Adrenal gland (tissue), 5 donors: ENCODE measurements at regions not wholly inside any gene's neighbourhood (a gene's known extent, or its start where the extent isn't known, plus 50 kb on each side); places are given as distances from the start of the nearest gene placed in this dataset.

ENCODE experiments used
- CTCF ChIP-seq, 6 experiments: fragments of 450-650 bp in 4 of 6; fragments of 200-600 bp in 2 of 6; sonication (generic) in 1 of 6; IDR thresholded peaks; 1 replicate in 5 of 6; 2 replicates in 1 of 6; pipeline versions ENCODE4 v1.5.1 to v1.8.0; 2016 to 2021; ENCODE audit warnings: antibody characterized with exemption in 6 of 6, mild to moderate bottlenecking in 2 of 6, moderate library complexity in 1 of 6
- POLR2A ChIP-seq, 2 donors: fragments of 450-650 bp; IDR thresholded peaks; one replicate each; pipeline ENCODE4 v1.6.1; 2017; ENCODE audit warnings: antibody characterized with exemption in 2 of 2, mild to moderate bottlenecking in 2 of 2, moderate library complexity in 1 of 2
- donor health status: DM: no; HTN: no; CAD: no.

DNA sequence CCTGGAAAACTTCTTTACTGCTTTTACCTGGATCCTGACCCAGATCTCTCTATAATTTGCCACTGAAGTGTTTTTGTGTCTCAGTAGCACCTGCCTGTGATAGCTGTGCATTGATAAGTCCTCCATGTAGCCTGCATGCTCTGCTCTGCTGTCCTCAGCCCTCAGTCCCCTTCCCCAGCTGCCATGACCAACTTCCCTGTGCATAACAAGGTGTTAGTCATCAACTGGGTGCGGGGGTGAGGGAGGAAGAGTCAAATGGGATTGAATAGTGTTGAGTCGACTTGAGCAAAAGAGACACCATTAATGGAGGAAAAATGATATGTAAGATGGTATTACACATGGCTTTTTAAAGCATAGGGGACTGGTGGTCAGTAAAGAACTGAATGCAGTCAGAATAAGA is 92.2 kb upstream of the PLET1 start:
- TF ChIP-seq CTCF (IDR thresholded peaks at IDR 0.05), result no peak
- no peak for TF ChIP-seq POLR2A (IDR thresholded peaks at IDR 0.05)
